HepG2 (cell line): ENCODE measurements at regions not wholly inside any gene's neighbourhood (a gene's known extent, or its start where the extent isn't known, plus 50 kb on each side); places are given as distances from the start of the nearest gene placed in this dataset.

Source experiments
- ATAC-seq: fragments of 200-7000 bp; cut with Tn5 transposase; 3 replicates; pipeline ENCODE4 v1.9.1; 2020; ENCODE audit warnings: mild to moderate bottlenecking, moderate library complexity
- BruUV-seq: library from RNA; stranded (reverse); fragments of 400-500 nt; replicated peaks from 2 replicates; lab custom pipeline; 2021; lab: Mats Ljungman, UMichigan
- CTCF ChIA-PET: fragments of 300-600 bp; formaldehyde crosslinking; extraction: SDS; loops from one replicate; lab custom pipeline; 2021; ENCODE audit warnings: low total read pairs, inconsistent platforms, low intra/inter-chr PET ratio; lab: Yijun Ruan, JAX
- POLR2A ChIA-PET: fragments of 350-600 bp; sonication (Branson Sonifier 250); formaldehyde crosslinking; loops from one replicate; lab custom pipeline; 2020; ENCODE audit warnings: antibody characterized with exemption, inconsistent platforms; lab: Yijun Ruan, JAX
- DNase-seq: peaks from one replicate; pipeline ENCODE4 v3.0.0-alpha.2; 2015; ENCODE audit warnings: low spot score
- FAIRE-seq: peaks from 3 replicates; lab custom pipeline; 2011; peaks lifted over from hg19 to GRCh38; lab: Jason Lieb, UNC
- H2AFZ ChIP-seq: one replicate; pipeline ENCODE4 v1.6.1; 2011; ENCODE audit warnings: low read length, inconsistent platforms
- H3K27ac ChIP-seq: fragments of 300-600 bp; 3 replicates; pipeline ENCODE4 v1.8.0; 2011; ENCODE audit warnings: mixed run types, mild to moderate bottlenecking, mixed read lengths, low read length, inconsistent platforms; ENCODE audit not compliant: insufficient read depth; ENCODE audit errors: extremely low read length
- H3K27me3 ChIP-seq, 2 experiments: fragments of 200-600 bp in 1 of 2; 2 replicates in 1 of 2; 3 replicates in 1 of 2; pipeline versions ENCODE4 v1.6.0 to v1.8.0; 2011; ENCODE audit warnings: low read length in 2 of 2, mild to moderate bottlenecking in 2 of 2, moderate library complexity in 2 of 2, inconsistent platforms in 1 of 2; ENCODE audit not compliant: insufficient read depth in 2 of 2, control insufficient read depth in 1 of 2
- H3K36me3 ChIP-seq, 2 experiments: fragments of 200-600 bp in 1 of 2; replicated peaks in 1 of 2; 2 replicates in 1 of 2; 3 replicates in 1 of 2; pipeline versions ENCODE4 v1.5.1 to v1.8.0; 2011; ENCODE audit warnings: low read length in 2 of 2, inconsistent platforms in 1 of 2; ENCODE audit not compliant: insufficient read depth in 2 of 2, control insufficient read depth in 1 of 2
- H3K4me1 ChIP-seq: 2 replicates; pipeline ENCODE4 v1.5.1; 2012; ENCODE audit warnings: low read length, inconsistent platforms; ENCODE audit not compliant: insufficient read depth
- H3K4me2 ChIP-seq: 2 replicates; pipeline ENCODE4 v1.6.0; 2011; ENCODE audit warnings: low read depth, low read length, inconsistent platforms
- H3K4me3 ChIP-seq, 3 experiments: fragments of 200-600 bp in 1 of 3; sonication (generic), shearing (Covaris generic) in 1 of 3; replicated peaks in 1 of 3; 2 replicates each; pipeline ENCODE4 v1.5.1; 2011 to 2016; ENCODE audit warnings: low read length in 3 of 3, inconsistent platforms in 2 of 3, low read depth in 2 of 3, mild to moderate bottlenecking in 2 of 3, control low read depth in 1 of 3, mixed read lengths in 1 of 3; ENCODE audit not compliant: insufficient read depth in 1 of 3
- H3K79me2 ChIP-seq: one replicate; pipeline ENCODE4 v1.6.1; 2011; ENCODE audit warnings: low read length, inconsistent platforms; ENCODE audit not compliant: insufficient read depth
- H3K9ac ChIP-seq: 2 replicates; pipeline ENCODE4 v1.6.0; 2011; ENCODE audit warnings: mild to moderate bottlenecking, low read depth, low read length, inconsistent platforms; ENCODE audit not compliant: insufficient read depth
- H3K9me3 ChIP-seq: 2 replicates; pipeline ENCODE4 v1.5.1; 2012; ENCODE audit warnings: mild to moderate bottlenecking, low read length
- H4K20me1 ChIP-seq: 2 replicates; pipeline ENCODE4 v1.6.0; 2011; ENCODE audit warnings: inconsistent platforms, mild to moderate bottlenecking, low read length, moderate library complexity; ENCODE audit not compliant: insufficient read depth
- CBFB ChIP-seq: sonication (generic); formaldehyde crosslinking; IDR thresholded peaks from 2 replicates; pipeline ENCODE4 v1.4.0; 2020; ENCODE audit warnings: missing genetic modification reagents
- CBX1 ChIP-seq: IDR thresholded peaks from one replicate; pipeline ENCODE4 v1.6.1; 2016; ENCODE audit warnings: antibody characterized with exemption, low read depth
- CSRNP2 ChIP-seq: sonication (generic); formaldehyde crosslinking; conservative IDR thresholded peaks from 2 replicates; pipeline ENCODE4 v1.8.0; 2022; ENCODE audit warnings: low read depth, missing genetic modification reagents
- HDAC6 ChIP-seq: fragments of 200-600 bp; sonication (generic); IDR thresholded peaks from 2 replicates; pipeline ENCODE4 v1.7.0; 2017; ENCODE audit warnings: mild to moderate bottlenecking, antibody characterized with exemption, low read length, low read depth
- HNRNPL ChIP-seq: fragments of 200-400 bp; formaldehyde crosslinking; IDR thresholded peaks from 2 replicates; pipeline ENCODE4 v1.6.1; 2017; ENCODE audit warnings: mild to moderate bottlenecking, low read depth, low read length
- IRX3 ChIP-seq: sonication (generic); formaldehyde crosslinking; IDR thresholded peaks from 2 replicates; pipeline ENCODE4 v1.8.1; 2023; ENCODE audit warnings: mild to moderate bottlenecking, low read depth, missing genetic modification reagents, borderline replicate concordance
- KAT7 ChIP-seq: IDR thresholded peaks from 2 replicates; pipeline ENCODE4 v1.6.1; 2018; ENCODE audit warnings: borderline replicate concordance, missing compliant biosample characterization
- LCORL ChIP-seq, 2 experiments: fragments of 450-650 bp in 1 of 2; sonication (generic) in 1 of 2; formaldehyde crosslinking in 1 of 2; IDR thresholded peaks; 2 replicates each; pipeline versions ENCODE4 v1.5.0 to v1.6.1; 2017 to 2020; ENCODE audit warnings: antibody characterized with exemption in 1 of 2, missing genetic modification reagents in 1 of 2
- MIER3 ChIP-seq: IDR thresholded peaks from 2 replicates; pipeline ENCODE4 v1.6.1; 2016; ENCODE audit warnings: missing compliant biosample characterization, borderline replicate concordance
- NCOA2 ChIP-seq: sonication (generic); formaldehyde crosslinking; IDR thresholded peaks from 2 replicates; pipeline ENCODE4 v1.8.0; 2022; ENCODE audit warnings: inconsistent platforms
- NR1H2 ChIP-seq: sonication (generic); formaldehyde crosslinking; IDR thresholded peaks from 2 replicates; pipeline ENCODE4 v1.8.1; 2022; ENCODE audit warnings: low read depth, missing genetic modification reagents, borderline replicate concordance
- PLRG1 ChIP-seq: fragments of 450-650 bp; conservative IDR thresholded peaks from 2 replicates; pipeline ENCODE4 v1.6.1; 2016
- RFX5 ChIP-seq: IDR thresholded peaks from 2 replicates; pipeline ENCODE4 v1.6.1; 2011; ENCODE audit warnings: low read depth, low read length, improper control_type of control experiment
- SMC3 ChIP-seq: IDR thresholded peaks from 2 replicates; pipeline ENCODE4 v1.6.1; 2011; ENCODE audit warnings: low read length, improper control_type of control experiment
- SP1 ChIP-seq, 2 experiments: fragments of 450-650 bp in 1 of 2; sonication (generic) in 1 of 2; formaldehyde crosslinking in 1 of 2; IDR thresholded peaks; 2 replicates each; pipeline versions ENCODE4 v1.4.0 to v1.6.1; 2016 to 2020; ENCODE audit warnings: missing genetic modification reagents in 1 of 2
- ZFP1 ChIP-seq: IDR thresholded peaks from 2 replicates; pipeline ENCODE4 v1.6.1; 2016
- ZFP36 ChIP-seq: fragments of 150-350 bp; IDR thresholded peaks from 2 replicates; pipeline ENCODE4 v1.6.1; 2018; ENCODE audit warnings: borderline replicate concordance, low read length, low read depth; ENCODE audit not compliant: partially characterized antibody
- ZNF564 ChIP-seq: sonication (generic); formaldehyde crosslinking; IDR thresholded peaks from 2 replicates; pipeline ENCODE4 v1.8.1; 2023; ENCODE audit warnings: mild to moderate bottlenecking, missing genetic modification reagents
- WGBS: methylation state at CpG from one replicate; pipeline ENCODE4 v1.1.6; 2017; ENCODE audit warnings: low lambda C conversion rate; 5-methylcytosine and 5-hydroxymethylcytosine counted together
- in situ Hi-C: cut with HindIII; loops from 2 replicates; pipeline ENCODE4 v1.10.0; 2017; ENCODE audit warnings: low pct_unique_long_range_greater_than_20kb; ENCODE audit not compliant: extremely low pct_ligation_motif_present
- intact Hi-C: fragments of 100-400 bp; cut with micrococcal nuclease; formaldehyde crosslinking; loops from one replicate; pipeline ENCODE4 v1.10.0; 2022; ENCODE audit not compliant: unreplicated experiment
- TF ChIP-seq, protein P1 (sequence below): IDR thresholded peaks from 2 replicates; pipeline ENCODE4 v1.6.1; 2016; ENCODE audit warnings: low read depth, control low read depth

- Histone ChIP-seq H3K27me3 (no peaks in the 10 kb centered on the region), H2AFZ (no peak overlapping the region), H3K27ac (no peak overlapping the region)
- POLR2A ChIA-PET: no interaction called here
- TF ChIP-seq ZNF564 (CRISPR knock-in tag) (no peak), CBX1 (no peak), ZFP36 (no peak), RFX5 (no peak), IRX3 (CRISPR knock-in tag) (no peak)
- TF ChIP-seq, all 625 proteins: peak for 0
- no peaks in the 10 kb centered on the region for H3K36me3 ChIP-seq
- no peaks in the 10 kb centered on the region for H3K4me1 ChIP-seq
- 3% methylated on average over 2 of the region's 2 CpGs for WGBS
- no TSS peak for BruUV-seq
- no peaks in the 10 kb centered on the region for H3K79me2 ChIP-seq
- FAIRE-seq (no peak), ATAC-seq (no peak), DNase-seq (no peak)
- no peak overlapping the region for H3K4me2 ChIP-seq
- CTCF ChIA-PET: no interaction called here
- no peaks in the 10 kb centered on the region for H3K9me3 ChIP-seq
- H4K20me1 ChIP-seq: no peaks in the 10 kb centered on the region
- intact Hi-C loops: no loop called here
- in situ Hi-C loops: no loop called here
- no peak overlapping the region for H3K9ac ChIP-seq
- no peak overlapping the region for H3K4me3 ChIP-seq
Observed at GRCh38 chr10:85225311-85225710, 896.9 kb downstream of the CCSER2 start.

DNA sequence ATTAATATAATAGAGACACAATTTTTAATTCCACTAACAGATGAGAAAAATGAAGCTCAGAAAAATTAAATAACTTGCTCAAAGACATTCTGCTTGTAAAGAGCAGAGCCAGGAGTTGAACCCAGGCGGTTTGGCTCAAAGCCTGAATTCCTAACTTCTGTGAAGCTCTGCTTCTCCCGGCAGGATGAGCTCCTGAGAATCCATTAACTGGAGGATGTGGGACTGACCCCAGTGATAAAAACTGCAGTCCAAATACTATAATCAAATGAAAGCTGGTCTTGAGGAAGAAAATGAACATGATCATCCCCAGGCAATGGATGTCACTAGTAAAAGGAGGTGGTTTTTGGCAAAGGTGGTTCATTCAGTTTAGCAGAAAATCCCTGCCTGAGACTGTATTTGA lies 898.2 kb downstream of the CCSER2 start:
- no peak overlapping the region for H3K27ac ChIP-seq
- no peak for ATAC-seq
- TF ChIP-seq CBFB (CRISPR knock-in tag): no peak
- TF ChIP-seq MIER3: no peak
- no peak for TF ChIP-seq SMC3
- TF ChIP-seq CSRNP2: no peak
- no peak for TF ChIP-seq NR1H2
- TF ChIP-seq, protein P1, sequence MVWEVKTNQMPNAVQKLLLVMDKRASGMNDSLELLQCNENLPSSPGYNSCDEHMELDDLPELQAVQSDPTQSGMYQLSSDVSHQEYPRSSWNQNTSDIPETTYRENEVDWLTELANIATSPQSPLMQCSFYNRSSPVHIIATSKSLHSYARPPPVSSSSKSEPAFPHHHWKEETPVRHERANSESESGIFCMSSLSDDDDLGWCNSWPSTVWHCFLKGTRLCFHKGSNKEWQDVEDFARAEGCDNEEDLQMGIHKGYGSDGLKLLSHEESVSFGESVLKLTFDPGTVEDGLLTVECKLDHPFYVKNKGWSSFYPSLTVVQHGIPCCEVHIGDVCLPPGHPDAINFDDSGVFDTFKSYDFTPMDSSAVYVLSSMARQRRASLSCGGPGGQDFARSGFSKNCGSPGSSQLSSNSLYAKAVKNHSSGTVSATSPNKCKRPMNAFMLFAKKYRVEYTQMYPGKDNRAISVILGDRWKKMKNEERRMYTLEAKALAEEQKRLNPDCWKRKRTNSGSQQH (CRISPR knock-in tag): no peak
- TF ChIP-seq NCOA2 (CRISPR knock-in tag): no peak
- TF ChIP-seq SP1 (IDR thresholded peaks at IDR 0.05): no peak
- no peak for TF ChIP-seq SP1 (CRISPR knock-in tag; IDR thresholded peaks at IDR 0.05)
- no peak for TF ChIP-seq HNRNPL
- TF ChIP-seq PLRG1: no peak
- TF ChIP-seq HDAC6: no peak
- no peak for TF ChIP-seq LCORL (IDR thresholded peaks at IDR 0.05)
- TF ChIP-seq LCORL (CRISPR knock-in tag; IDR thresholded peaks at IDR 0.05): no peak
- no peak for TF ChIP-seq KAT7
- no peak for TF ChIP-seq ZFP1 (CRISPR knock-in tag)
- no peaks in the 10 kb centered on the region for H3K36me3 ChIP-seq
- H3K79me2 ChIP-seq: no peaks in the 10 kb centered on the region
- BruUV-seq: no TSS peak
- no peaks in the 10 kb centered on the region for H3K9me3 ChIP-seq
- no peak for DNase-seq
- H3K27me3 ChIP-seq: no peaks in the 10 kb centered on the region
- no peak overlapping the region for H3K4me3 ChIP-seq
- H4K20me1 ChIP-seq: no peaks in the 10 kb centered on the region
- H3K4me2 ChIP-seq: no peak overlapping the region
- H2AFZ ChIP-seq: no peak overlapping the region
- intact Hi-C loops: no loop called here
- no peak for FAIRE-seq
- in situ Hi-C loops: no loop called here
- 0% methylated on average over 2 of the region's 2 CpGs for WGBS
- H3K9ac ChIP-seq: no peak overlapping the region
- POLR2A ChIA-PET: no interaction called here
- H3K4me1 ChIP-seq: no peaks in the 10 kb centered on the region
- CTCF ChIA-PET: no interaction called here
